ENCODE measurements at regions not wholly inside any gene's neighbourhood (a gene's known extent, or its start where the extent isn't known, plus 50 kb on each side); places are given as distances from the start of the nearest gene placed in this dataset.

DNA sequence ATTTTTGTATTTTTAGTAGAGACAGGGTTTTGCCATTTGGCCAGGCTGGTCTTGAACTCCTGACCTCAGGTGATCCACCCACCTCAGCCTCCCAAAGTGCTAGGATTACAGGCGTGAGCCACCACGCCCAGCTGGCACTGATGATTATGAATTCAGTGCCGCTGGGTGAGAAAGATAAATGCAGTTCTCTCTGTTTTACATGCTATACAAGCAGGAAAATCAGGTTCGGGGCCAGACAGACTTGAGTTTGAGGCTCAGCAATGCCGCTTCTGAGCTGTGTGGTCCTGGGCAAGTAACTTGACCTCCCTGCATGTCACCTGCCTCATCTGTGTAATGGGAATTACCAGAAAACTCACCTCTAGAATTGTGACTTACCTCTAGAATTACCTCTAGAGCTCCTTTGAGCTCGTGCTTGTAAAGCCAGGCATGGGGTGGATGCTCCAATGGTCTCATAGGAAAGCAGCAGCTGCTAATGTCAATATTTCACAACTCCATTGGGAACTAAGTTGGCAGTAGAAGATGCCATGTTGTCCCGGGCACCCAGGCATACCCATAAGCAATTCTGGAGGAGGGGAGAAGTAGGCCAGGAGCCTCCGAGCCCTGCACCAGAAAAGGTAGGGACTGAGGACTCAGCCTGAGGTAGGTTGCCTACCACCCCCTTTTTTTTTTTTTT is 119.8 kb upstream of the SLC25A33 start:
- DNase-seq (ENCODE audit: low read depth in 4 of 4, low spot score in 2 of 4), result no peak

DNA sequence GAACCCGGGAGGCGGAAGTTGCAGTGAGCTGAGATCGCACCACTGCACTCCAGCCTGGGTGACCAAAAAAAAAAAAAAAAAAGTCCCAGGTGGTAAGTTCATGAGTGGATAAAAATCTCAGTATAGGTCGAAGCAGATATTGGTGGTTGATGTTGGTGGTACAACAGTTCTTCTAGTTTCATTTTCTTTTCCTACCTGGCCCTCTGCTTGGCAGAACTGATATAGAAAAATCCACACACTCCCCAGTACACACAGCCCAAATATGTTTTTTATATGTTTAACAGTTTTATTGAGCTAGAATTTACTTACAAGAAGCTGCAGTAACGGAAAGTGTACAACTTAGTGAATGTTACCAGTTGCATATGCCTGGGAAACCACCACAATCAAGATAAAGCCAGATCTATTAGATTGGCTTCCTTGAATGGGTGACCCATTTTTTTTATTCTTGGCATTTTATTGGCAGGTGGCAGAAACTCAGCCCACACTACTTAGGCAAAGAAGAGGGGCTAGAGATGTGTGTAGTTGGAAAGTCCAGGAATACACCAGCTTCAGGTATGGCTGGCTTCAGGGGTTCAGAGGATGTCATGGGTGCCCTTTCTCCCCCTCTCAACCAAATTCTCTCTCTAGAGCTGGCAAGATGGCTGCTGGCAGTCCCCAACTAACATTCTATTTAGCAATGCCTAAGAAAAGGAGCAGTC is 118.3 kb upstream of the SLC25A33 start:
- DNase-seq (ENCODE audit: low read depth in 4 of 4, low spot score in 2 of 4), result no peak

DNA sequence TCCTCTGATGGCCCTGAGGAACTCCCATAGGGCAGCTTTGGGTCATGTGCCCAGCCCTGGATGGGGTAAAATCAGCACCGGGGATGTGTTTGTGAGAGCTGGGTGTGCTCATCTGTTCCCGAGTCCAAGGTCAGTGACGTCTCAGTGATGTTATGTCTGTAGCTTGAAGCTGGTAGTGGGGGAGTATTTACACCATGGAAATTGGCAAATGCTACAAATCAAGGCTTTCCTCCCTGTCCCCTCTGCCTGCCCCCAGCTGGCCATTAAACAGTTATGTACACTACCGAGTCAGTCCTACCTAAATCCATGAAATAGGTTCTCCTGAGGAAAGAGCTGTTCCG is 117.8 kb upstream of the SLC25A33 start:
- no peak for DNase-seq (ENCODE audit: low read depth in 4 of 4, low spot score in 2 of 4)

DNA sequence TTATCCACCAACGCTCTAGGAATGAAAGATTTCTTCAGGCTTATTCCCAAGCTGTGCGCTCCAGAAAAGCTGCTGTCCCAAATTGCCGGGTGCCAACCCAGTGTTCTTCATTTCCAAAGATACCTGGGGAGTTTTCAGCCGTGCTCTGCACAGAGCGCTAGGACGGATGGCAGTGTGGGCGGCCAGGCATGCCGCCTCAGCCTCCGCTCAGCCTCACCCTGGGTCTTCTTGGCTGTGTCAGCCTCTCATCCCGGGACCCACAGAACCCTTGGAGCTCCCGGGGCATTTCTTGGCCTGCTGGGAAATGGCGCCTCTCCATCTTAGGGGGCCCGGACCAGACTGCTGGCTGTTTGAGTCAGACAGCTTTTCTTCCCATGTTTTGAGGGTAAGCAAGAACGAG is 116.9 kb upstream of the SLC25A33 start:
- no peak for DNase-seq (ENCODE audit: low read depth in 4 of 4, low spot score in 2 of 4)

DNA sequence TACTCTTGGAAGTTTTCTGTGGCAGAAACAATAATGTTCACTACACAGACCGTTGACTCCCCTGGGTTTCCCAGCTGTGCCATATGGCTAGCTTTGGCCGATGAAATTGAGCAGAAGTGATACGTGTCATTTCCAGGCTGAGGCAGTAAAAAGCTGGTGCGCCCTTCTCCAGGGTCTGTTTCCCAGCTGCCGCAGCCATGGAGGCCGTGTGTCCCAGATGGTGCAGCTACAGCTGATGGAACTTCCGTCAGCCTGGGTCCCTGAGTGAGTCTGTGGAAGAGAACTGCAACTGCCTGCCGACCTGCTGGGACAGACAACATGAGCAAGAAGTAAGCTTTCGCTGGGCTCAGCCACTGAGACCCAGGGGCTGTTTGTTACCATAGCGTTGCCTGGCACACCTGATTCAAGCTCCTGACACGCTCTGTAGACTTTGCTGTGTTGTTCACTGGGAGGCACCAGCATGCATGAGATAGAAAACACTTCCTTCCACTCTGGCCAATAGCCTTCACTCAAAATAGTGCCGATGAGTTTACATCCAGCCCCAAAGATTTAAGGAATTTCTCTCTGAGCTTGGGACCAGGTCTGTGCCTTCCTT is 116.3 kb upstream of the SLC25A33 start:
- no peak for DNase-seq (ENCODE audit: low read depth in 4 of 4, low spot score in 2 of 4)

DNA sequence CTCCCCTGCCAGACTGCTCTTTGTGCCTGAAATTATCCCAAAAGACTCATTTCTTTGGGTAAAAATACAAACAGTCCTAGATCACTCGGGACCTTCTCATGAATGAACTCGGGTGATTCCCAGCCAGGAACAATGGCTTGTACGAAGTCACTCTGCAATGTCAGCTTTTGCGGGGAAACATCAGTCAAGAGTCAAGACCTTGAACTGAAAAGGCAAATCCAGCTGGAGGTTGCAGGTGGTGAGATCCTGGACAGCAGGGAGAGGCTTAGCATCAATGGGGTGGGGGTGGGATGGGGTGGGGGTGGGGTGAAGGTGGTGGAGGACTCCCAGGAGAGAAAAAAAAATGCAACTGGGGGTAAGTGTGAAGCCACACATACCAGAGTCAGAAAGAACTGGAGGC is 115.0 kb upstream of the SLC25A33 start:
- no peak for DNase-seq (ENCODE audit: low read depth in 4 of 4, low spot score in 2 of 4)

DNA sequence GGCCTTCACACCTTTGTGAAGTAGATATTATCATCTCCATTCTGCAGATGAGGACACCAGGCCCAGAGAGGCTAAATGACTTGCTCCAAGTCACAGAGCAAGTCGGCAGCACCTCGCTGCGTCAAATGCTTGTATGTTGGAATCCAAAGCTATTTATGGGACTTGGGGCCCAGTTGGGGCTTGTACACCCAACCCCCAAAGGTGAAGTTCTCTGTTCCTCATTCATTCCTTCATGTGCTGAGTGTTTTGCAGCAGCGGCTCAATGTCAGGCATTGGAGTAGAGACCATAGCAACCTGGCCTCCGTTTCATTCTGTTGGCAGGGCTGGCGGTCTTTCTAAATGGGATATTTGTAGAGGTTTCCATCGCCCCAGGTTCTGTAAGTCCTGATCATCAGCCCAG is 113.4 kb upstream of the SLC25A33 start:
- no peak for DNase-seq (ENCODE audit: low read depth in 4 of 4, low spot score in 2 of 4)

DNA sequence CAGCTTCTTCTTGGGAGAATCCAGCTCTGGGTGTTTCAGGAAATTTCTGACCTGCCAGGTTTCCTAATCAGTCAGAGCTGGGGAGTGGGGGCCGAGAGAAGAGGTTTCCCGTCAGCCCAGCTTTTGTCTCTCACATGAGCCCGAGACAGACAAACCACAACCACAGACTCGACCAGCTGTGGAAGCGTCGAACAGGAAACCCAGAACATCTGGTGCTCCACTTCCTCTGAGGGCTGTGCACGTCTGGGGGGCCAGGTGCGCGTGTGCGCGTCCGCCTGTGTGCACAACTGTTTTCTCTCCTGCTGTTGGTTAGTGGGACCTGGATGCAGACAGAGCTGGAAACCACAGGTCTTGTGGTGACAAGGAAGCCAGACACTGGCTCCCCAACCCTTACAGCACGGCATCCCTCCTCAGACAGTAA is 113.0 kb upstream of the SLC25A33 start:
- no peak for DNase-seq (ENCODE audit: low read depth in 4 of 4, low spot score in 2 of 4)

DNA sequence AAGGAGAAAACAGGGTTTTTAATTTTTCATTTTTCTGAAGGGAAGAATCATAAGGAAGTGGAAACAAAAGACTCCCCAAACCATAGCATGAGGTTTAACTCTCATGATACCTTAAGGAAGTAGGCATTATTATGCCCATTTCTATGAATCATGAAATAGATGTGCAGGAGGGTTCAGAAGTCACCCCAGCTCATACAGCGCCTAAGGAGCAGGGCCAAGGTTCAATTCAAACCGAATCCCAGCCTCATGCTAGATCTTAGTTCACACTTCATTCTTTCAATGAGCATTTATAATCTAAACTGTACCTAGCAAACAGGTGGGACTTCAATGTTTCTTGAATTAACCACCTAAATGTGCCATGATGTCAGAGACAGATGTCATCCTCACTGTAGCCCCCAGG is 111.9 kb upstream of the SLC25A33 start:
- DNase-seq (ENCODE audit: low read depth in 4 of 4, low spot score in 2 of 4), result no peak

DNA sequence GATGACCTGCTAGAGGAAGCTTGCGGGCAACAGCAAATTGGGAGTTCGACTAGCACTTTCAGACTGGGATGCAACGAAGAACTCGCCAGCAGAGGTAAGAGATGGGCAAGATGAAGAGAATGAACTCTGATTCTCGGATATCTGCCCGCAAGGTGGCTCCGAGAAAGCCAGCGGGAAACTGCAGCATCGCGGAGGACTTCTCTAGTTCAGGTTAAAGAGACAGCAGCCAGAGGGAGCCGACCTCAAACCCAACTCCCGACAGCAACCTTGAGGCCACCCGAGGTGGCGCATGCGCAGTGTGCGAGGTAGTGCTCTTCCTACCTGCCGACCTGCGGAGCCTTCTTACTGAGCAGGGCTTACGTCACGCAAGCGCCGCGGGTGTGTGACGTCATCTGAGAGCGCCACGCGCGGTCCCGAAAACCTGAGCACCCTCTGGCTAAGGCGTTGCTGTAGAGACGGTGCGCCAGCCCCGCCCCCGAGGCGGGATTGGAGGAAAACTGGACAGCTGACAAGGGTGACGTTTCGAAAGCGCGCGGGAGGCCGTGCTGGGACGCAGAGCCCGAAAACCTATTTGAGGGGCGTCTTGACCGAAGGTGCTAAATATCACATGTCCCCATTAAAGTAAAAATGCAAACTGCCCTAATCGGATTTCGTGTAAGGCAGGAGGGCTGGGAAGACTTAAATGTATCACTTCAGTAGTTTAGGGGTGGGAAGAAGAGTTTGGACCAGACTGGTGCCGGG is 110.5 kb upstream of the SLC25A33 start:
- DNase-seq (ENCODE audit: low read depth in 4 of 4, low spot score in 2 of 4), result peak; percentile 97 to 99 (median 99)

DNA sequence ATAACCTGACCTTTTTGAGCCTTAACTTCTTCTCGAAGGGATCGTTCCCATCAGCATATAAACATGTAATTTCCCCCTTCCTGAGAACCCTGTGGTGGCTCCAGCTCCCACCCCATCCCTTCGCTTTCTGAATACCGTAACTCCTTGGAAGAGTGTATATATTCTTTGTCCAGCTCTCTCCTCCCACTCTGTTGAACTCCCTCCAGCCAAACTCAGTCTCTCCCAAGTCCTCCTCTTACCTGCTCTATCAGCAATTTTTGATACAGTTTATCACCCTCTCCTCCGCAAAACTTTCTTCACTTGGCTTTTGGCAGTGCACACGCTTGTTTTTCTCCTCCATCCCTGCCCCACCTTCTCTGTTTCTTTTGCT is 109.9 kb upstream of the SLC25A33 start:
- DNase-seq (ENCODE audit: low read depth in 4 of 4, low spot score in 2 of 4), result no peak

DNA sequence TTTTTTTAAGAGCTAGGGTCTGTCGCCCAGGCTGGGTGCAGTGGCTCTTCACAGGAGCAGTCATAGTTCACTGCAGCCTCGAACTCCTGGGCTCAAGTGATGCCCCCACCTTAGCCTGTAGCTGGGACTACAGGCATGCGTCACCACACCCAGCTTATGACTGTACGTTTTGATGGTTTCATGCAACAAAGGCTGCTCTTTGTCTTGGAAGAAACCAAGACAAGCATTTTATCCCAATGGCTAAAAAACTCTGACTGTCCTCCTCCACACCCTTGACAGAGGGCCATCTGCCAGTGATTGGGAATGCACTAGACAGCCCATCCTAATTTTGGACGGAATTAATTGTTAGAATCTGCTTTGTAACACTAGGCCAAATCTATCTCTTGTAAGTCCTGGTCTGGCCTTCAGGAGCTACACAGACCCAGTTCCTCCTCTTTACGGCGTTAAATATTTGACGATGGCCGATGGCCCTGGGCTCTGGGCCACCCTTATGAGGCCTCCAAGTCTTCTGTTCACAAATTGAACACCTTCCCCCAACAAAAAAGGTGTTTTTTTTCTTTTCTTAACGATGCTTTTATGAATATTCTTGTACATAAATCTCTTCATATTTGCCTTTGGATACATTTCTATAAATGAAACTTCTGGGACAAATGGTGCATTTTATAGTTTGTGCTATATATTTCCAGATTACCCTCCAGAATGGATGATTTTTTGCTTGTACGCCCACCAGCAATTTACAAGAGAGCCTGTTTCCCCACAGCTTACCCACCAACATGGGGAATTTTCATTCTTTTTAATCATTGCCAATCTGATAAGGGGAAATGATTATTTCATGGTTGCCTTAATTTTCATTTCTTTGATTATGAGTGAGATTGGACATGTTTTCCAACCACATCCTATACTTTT is 104.8 kb upstream of the SLC25A33 start:
- no peak for DNase-seq (ENCODE audit: low read depth in 4 of 4, low spot score in 2 of 4)

DNA sequence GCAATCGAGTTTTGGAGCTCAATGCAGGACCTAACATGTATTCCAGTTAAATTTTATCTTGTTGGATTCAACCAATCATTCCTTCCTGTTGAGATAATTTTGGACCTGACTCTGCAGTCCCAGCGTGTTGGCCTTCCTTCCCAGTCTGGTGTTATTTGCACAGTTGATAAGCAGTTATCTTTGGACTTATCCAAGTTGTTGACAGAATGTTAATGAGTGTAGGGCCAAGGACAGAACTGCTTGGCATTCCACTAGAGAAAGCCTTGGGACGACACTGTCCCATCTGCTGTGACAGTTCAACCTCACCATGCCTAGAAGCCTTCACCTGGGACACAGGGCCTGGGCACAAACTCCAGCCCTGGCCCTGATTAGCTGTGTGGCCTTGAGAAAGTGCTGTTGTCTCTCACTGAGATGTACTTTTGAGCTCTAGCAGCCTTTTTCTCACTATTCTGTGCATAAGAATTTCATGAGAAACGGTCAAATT is 104.1 kb upstream of the SLC25A33 start:
- no peak for DNase-seq (ENCODE audit: low read depth in 4 of 4, low spot score in 2 of 4)

DNA sequence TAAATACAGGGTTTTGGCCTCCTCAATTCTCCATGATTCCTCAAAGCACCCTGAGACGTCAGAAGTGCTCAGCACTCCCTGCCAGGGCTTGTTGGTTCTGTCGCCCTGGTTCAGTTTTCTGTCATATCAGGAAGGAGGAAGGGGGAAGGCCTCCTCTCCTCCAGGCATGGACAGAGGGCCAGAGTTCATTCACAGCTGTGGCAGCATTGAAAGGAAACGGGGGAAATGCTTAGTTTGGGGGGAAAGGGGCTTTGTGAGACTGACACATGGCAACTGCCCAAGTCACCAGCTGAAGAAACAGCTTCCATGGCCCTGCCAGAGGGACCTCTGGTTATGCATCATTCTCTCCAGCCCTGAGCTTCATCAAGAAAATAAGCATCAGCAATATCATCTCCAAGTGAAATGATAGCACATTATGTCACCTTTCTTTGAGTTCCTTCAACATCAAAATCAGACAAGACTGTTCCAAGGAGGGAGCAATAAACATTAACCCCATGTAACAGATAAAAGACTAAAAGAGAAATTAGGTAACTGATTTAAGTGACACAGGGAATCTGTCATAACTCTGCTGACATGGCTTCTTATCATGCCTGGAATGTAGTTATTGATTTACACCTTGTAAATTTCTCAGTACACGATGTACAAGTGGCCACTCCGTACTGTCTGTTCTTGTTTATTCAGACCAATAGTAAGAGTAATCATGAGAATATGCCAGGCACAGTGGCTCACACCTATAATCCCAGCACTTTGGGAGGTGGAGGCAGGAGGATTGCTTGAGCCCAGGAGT is 103.2 kb upstream of the SLC25A33 start:
- no peak for DNase-seq (ENCODE audit: low read depth in 4 of 4, low spot score in 2 of 4)

DNA sequence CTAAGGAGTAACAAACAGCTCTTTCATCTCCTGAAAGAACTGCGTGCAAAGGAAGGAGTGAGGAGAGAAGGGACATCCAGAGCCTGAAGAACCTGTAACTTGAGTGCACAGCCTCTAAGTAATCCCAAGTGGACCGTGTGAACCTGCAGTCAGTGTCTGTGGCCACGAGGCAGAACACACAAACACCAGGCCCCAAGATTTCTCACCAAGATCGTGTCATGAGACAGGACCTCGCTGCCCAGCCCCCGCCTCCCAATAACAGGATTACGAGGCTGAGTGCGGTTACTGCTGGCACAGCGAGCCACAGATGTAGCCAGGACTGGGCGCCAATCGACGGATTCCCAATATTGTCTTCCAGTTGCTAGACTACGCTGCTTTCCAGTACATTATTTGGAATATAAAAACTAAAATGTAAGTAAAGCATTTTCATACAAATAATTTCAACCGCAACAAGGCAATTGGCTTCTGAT is 101.3 kb upstream of the SLC25A33 start:
- DNase-seq (ENCODE audit: low read depth in 4 of 4, low spot score in 2 of 4), result no peak

DNA sequence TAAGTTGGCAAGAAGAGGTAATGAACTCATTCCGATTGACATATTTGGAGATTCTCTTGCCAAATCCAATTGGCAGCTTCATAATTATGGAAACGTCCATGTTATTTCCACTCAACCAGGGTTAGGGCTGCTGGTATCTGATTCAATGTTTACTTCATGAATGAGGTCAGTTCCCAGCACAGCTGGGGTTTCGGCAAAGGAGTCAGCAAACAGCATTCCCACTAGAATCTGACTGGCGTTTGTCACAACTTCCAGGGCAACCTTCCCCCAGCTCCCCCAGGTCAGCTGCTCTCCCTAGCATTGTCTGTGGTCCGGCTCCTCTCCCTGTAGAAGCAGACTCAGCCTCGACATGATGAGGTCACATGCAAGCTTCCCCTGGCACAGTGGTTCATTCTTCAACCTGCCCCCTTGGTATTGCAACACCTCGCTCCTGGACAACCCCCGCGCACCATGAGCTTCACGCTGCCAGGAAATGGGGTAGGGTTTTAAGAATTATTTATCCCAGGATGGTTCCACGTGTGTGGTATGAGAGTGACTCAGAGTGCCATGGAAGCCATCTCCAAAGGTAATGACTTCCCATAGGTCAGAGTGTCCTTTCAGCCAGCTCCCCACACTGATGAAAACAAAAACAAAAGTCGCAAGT is 100.7 kb upstream of the SLC25A33 start:
- no peak for DNase-seq (ENCODE audit: low read depth in 4 of 4, low spot score in 2 of 4)

DNA sequence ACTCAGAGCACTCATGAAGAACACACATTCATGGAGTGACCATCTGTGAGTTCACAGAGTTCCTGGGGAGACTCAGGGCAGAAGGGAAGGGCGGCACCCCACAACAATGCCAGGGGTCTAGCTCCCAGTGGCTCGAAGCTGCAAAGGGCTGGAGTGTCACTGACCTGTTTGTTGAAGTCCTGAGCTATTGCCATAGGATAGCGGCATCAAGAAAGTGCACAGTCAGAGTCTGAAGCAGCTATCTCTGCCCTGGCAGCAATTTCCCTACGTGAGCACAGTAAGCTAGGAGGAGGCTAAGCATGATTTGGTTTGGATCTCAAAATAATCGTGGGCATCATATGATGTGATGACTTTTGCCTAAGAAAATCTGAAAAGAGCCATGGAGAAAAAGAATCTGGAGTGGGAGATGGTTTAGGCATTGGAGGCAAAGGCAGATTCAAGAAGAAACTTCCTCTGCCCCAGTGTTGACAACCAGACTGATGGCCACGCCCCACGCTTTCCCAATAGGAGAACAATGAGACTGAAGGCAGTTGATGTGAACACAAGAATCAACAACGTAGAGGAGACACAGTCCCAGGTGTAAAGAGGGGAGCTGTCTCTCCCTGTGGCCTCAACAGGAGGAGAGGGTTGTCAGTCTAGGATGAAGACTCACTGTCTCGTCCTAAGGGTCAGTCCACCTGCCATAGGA is 100.0 kb upstream of the SLC25A33 start:
- DNase-seq (ENCODE audit: low read depth in 4 of 4, low spot score in 2 of 4), result no peak

DNA sequence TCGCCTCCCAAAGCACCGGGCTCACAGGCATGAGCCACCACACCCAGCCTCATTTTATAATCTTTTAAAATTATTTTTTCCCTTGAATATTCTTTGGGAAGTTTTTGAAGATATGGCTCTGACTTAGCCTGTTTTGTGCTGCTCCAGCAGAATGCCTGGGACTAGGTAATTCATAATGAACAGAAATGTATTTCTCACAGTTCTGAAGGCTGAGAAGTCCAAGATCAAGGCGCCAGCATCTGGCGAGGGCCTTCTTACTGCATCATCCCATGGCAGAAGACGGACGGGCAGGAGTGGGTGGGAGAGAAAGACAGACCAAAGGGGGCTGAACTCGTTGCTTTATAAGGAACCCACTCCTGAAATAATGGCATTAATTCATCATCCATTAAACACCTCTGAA is 99.0 kb upstream of the SLC25A33 start:
- DNase-seq (ENCODE audit: low read depth in 4 of 4, low spot score in 2 of 4), result no peak
